Neutrophil (primary cell): ENCODE measurements at regions not wholly inside any gene's neighbourhood (a gene's known extent, or its start where the extent isn't known, plus 50 kb on each side); places are given as distances from the start of the nearest gene placed in this dataset.
"Not testable (repeated sequence)": the region's sequence is repeated elsewhere in the genome, so short reads cannot be mapped to it uniquely, and the experiment has no call there.

ENCODE experiments used
- H3K27ac ChIP-seq: fragments of 200-600 bp; sonication (generic); 2 replicates; pipeline ENCODE4 v1.5.1; 2016; ENCODE audit warnings: mild to moderate bottlenecking, moderate library complexity
- H3K27me3 ChIP-seq: fragments of 200-600 bp; sonication (generic); 2 replicates; pipeline ENCODE4 v1.6.0; 2016; ENCODE audit warnings: mild to moderate bottlenecking
- H3K36me3 ChIP-seq: fragments of 200-600 bp; sonication (generic); 2 replicates; pipeline ENCODE4 v1.5.1; 2017
- H3K4me1 ChIP-seq, 2 experiments: fragments of 200-600 bp in 1 of 2; sonication (generic) in 1 of 2; 1 replicate in 1 of 2; 2 replicates in 1 of 2; pipeline versions ENCODE4 v1.5.1 to v1.6.1; 2013 to 2016; ENCODE audit warnings: low read depth in 1 of 2, low read length in 1 of 2, mild to moderate bottlenecking in 1 of 2, moderate library complexity in 1 of 2; ENCODE audit not compliant: control insufficient read depth in 1 of 2, insufficient read depth in 1 of 2
- H3K4me3 ChIP-seq, 2 experiments: fragments of 200-600 bp in 1 of 2; sonication (generic) in 1 of 2; 1 replicate in 1 of 2; 2 replicates in 1 of 2; pipeline ENCODE4 v1.5.1; 2013 to 2016; ENCODE audit warnings: low read depth in 1 of 2, low read length in 1 of 2, mild to moderate bottlenecking in 1 of 2, moderate library complexity in 1 of 2
- H3K9me3 ChIP-seq: fragments of 200-600 bp; sonication (generic); 2 replicates; pipeline ENCODE4 v1.5.1; 2016
- TF ChIP-seq, protein P1 (sequence below): fragments of 200-600 bp; sonication (generic); IDR thresholded peaks from 2 replicates; pipeline ENCODE4 v1.5.1; 2016; ENCODE audit warnings: antibody characterized with exemption

DNA sequence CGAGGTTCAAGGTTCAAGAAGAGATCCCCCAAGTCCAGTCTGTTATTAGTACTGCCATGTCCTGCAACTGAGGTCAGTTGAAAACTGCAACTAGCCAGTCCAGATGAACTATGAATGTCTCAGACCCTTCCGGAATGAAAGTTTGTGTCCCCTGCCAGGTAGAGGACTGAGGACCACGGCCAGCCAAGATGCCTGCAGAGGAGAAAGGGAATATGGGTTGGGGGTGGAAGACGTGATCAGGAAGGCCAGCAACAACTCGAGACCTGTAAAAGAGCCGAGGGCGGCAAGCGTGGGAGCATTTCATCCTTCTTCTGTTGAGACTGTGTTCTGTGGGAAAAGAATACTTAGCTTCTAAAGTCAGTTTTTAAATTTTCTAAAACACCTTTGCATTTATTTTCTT lies 572.4 kb upstream of the B3GAT1 start:
- Histone ChIP-seq H3K9me3 (no peaks in the 10 kb centered on the region), H3K36me3 (no peaks in the 10 kb centered on the region), H3K27ac (no peak overlapping the region), H3K4me3 (no peak overlapping the region), H3K4me1 (no peaks in the 10 kb centered on the region), H3K27me3 (no peaks in the 10 kb centered on the region)
- TF ChIP-seq, protein P1, sequence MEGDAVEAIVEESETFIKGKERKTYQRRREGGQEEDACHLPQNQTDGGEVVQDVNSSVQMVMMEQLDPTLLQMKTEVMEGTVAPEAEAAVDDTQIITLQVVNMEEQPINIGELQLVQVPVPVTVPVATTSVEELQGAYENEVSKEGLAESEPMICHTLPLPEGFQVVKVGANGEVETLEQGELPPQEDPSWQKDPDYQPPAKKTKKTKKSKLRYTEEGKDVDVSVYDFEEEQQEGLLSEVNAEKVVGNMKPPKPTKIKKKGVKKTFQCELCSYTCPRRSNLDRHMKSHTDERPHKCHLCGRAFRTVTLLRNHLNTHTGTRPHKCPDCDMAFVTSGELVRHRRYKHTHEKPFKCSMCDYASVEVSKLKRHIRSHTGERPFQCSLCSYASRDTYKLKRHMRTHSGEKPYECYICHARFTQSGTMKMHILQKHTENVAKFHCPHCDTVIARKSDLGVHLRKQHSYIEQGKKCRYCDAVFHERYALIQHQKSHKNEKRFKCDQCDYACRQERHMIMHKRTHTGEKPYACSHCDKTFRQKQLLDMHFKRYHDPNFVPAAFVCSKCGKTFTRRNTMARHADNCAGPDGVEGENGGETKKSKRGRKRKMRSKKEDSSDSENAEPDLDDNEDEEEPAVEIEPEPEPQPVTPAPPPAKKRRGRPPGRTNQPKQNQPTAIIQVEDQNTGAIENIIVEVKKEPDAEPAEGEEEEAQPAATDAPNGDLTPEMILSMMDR: no peak

DNA sequence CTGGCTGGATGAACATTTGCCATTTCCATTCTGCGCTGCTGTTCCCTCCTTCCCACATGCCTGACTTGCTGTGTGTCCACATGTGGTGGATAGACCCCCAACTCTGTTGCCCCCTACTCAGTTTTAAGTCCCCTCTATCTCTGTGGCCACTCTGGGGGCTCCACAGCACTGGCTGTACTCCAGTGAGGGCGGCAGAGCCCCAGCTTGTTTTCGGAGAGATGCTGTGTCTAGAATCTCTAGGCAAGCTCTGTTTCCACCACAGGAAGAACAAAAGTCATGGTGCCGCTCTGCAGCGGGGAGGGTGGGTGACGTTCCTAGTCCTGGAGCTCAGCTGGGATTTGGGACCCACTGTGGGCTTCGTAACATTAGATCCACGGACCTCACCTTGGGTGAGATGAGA lies 570.4 kb upstream of the B3GAT1 start:
- not testable (repeated sequence) for H3K9me3 ChIP-seq, H3K27me3 ChIP-seq, H3K27ac ChIP-seq, H3K36me3 ChIP-seq, H3K4me3 ChIP-seq, H3K4me1 ChIP-seq

GRCh38 chr11:134981835-134982234 lies 569.8 kb upstream of the B3GAT1 start:
- TF ChIP-seq, protein P1: no peak
- Histone ChIP-seq H3K27me3 (no peaks in the 10 kb centered on the region), H3K36me3 (no peaks in the 10 kb centered on the region)

DNA sequence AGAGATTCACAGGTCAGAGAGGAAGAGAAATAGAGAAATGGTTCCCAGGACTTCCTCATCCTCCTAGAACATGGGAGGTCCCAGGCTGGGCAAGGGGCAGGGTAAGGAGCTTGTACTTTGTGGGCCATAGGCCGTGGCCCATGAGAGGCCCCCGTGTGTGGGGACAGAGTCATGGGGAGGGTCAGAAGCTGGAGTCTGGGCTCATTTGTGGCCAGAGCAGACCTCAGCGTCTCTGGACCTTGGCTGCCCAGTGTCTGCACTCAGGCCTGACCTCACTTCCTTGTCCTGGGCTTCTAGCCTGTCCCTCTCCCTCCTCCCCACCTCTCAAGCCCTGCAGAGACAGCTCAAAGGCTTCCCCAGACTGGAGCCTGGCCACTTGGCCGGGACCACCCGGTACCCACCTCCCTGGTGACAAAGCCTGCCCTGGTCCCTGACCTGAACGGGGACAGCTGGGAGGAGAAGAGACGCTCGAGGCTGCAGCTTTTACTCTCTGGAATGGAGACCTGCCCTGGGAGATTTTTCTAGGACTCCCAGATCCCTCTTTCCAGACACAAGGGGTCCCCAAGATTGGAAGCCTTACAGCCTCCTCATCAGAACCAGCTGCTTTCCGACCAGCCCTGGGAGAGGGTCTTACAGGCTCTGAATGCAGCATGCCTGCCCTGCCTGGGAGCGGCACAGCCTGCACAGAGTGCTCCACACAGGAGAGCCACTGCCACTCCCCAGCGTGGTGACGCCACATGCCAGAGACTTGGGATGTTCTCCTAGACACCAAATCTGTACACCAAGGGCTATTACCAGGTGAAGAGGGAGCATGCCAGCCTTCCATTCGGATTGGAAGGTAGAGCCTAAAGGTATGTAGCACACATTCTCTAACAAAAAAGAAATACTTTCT lies 569.0 kb upstream of the B3GAT1 start:
- TF ChIP-seq, protein P1: no peak
- Histone ChIP-seq H3K27me3 (no peaks in the 10 kb centered on the region), H3K9me3 (no peaks in the 10 kb centered on the region), H3K27ac (no peak overlapping the region), H3K4me3 (no peak overlapping the region), H3K36me3 (no peaks in the 10 kb centered on the region), H3K4me1 (no peaks in the 10 kb centered on the region)

More at GRCh38 chr11:134981835-134982234, 569.8 kb upstream of the B3GAT1 start:
- Histone ChIP-seq H3K27ac (no peak overlapping the region), H3K9me3 (no peaks in the 10 kb centered on the region), H3K4me1 (no peaks in the 10 kb centered on the region), H3K4me3 (no peak overlapping the region)

DNA sequence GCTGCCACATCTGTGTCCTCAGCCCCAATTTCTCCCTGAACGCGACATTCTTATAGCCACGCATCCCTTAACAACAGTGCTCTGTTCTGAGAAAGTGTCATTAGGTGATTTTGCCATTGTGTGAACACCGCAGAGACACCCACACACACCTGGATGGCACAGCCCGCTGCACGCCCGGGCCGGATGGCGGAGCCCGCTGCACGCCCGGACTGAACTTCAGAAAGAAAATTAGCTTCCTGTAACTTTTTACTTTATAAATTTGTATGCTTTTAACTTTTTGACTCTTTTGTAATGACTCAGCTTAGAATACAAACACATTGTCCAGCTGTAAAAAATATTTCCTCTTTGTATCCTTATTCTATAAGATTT lies 567.0 kb upstream of the B3GAT1 start:
- not testable (repeated sequence) for H3K4me1 ChIP-seq, H3K36me3 ChIP-seq, H3K27me3 ChIP-seq, H3K4me3 ChIP-seq, H3K27ac ChIP-seq, H3K9me3 ChIP-seq

DNA sequence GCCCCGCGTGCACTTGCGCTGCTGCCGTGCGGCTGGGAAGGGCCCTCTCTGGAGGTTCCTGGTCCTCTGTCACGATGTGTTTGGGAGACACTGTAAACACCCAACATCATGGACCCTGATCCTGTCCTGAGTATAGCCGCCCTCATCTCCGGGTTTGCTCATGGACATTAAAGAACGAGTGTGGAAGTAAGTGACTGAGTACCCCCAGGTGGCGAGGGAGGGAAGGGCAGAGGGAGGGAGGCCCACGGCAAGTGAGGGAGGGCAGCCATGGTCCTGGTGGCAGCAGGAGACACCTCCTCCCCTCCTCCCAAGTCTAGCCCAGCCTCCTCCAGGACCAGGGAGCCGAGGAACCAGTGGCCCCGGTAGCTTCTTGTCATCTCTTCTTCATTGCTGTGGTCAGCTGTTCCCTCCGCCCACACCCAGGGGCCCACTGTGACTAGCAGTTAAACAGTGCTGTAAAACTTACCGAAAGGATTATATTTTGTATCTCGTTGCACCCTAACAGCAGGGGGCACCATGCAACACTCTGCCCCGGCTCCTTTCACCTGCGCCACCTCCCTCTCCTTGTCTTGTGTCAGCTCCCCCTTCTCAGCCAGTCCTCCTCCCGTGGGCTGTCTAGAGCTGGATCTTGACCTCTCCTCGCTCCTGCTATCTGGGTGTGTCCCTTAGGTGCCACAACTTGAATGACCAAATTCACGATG lies 566.5 kb upstream of the B3GAT1 start:
- Histone ChIP-seq H3K4me1 (no peaks in the 10 kb centered on the region), H3K4me3 (no peak overlapping the region), H3K27ac (no peak overlapping the region), H3K9me3 (no peaks in the 10 kb centered on the region), H3K27me3 (no peaks in the 10 kb centered on the region), H3K36me3 (no peaks in the 10 kb centered on the region)
- TF ChIP-seq, protein P1: no peak
